ENCODE measurements at regions not wholly inside any gene's neighbourhood (a gene's known extent, or its start where the extent isn't known, plus 50 kb on each side); places are given as distances from the start of the nearest gene placed in this dataset.

DNA sequence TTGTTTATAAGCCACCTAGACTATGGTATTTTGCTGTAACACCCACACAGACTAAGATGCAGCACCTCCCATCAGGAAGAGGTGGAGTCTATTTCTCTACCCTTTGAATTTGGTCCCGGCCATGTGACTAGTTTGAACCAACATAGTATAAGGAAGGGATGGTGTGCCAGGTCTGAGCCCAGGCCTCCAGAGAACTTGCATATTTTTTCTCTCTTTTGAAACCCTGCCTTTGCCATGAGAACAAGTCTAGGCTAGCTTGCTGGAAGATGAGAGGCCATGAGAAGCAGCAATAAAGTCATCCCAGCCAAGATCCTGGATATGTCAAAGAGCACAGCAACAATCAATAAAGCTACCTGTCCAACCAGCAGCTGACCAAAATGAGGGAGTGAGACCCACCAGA lies 63.0 kb upstream of the ANKEF1 start:
- TF ChIP-seq, protein P1, sequence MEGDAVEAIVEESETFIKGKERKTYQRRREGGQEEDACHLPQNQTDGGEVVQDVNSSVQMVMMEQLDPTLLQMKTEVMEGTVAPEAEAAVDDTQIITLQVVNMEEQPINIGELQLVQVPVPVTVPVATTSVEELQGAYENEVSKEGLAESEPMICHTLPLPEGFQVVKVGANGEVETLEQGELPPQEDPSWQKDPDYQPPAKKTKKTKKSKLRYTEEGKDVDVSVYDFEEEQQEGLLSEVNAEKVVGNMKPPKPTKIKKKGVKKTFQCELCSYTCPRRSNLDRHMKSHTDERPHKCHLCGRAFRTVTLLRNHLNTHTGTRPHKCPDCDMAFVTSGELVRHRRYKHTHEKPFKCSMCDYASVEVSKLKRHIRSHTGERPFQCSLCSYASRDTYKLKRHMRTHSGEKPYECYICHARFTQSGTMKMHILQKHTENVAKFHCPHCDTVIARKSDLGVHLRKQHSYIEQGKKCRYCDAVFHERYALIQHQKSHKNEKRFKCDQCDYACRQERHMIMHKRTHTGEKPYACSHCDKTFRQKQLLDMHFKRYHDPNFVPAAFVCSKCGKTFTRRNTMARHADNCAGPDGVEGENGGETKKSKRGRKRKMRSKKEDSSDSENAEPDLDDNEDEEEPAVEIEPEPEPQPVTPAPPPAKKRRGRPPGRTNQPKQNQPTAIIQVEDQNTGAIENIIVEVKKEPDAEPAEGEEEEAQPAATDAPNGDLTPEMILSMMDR (IDR thresholded peaks at IDR 0.05), result no peak
- no peak for DNase-seq
- Histone ChIP-seq H3K9me3 (no peaks in the 10 kb centered on the region), H3K4me1 (no peaks in the 10 kb centered on the region), H3K27me3 (ENCODE audit: insufficient read depth in 3 of 3, low read length in 2 of 3) (peaks cover 0 to 3% (median 0%) of the 10 kb centered on the region in 3 donors), H3K27ac (no peak overlapping the region), H3K4me3 (no peak overlapping the region), H3K36me3 (ENCODE audit: insufficient read depth in 1 of 2, low read depth in 1 of 2) (no peaks in the 10 kb centered on the region)
- 70 to 86% (median 77%) methylated on average over 1 of the region's 1 CpG for WGBS, 3 donors
- intact Hi-C loops (cut with DNase I), result loop anchor here (10.0 kb wide), 2 partner anchors 1563 to 1573 kb away; no protein-coding TSS in a partner anchor
- no peak for ATAC-seq

DNA sequence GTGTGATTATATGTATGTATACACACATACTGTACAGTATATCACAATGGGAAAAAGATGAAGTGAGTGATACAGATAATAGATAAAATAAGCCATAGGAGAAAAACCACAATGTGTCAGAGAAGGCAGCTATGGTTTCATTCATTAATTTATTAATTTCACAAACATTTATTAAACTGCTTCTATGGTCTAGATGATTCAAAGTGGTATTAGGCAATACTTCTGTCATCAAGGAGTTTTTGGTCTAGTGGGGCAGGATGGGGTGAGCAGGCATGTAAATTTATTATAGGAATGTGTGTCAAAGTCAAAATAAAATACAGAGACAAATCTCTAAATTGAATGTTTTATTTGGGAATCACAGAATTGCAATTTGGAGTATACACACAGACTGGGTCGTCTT lies 65.2 kb upstream of the ANKEF1 start:
- 74 to 89% (median 79%) methylated on average over 1 of the region's 1 CpG for WGBS, 3 donors
- no peak overlapping the region for H3K27ac ChIP-seq
- no peak overlapping the region for H3K4me3 ChIP-seq
- TF ChIP-seq, protein P1 (IDR thresholded peaks at IDR 0.05), result no peak
- intact Hi-C loops (cut with DNase I), result loop anchor here (10.0 kb wide), 2 partner anchors 1565 to 1575 kb away; no protein-coding TSS in a partner anchor
- DNase-seq (no peak), ATAC-seq (no peak)
- H3K9me3 ChIP-seq, result no peaks in the 10 kb centered on the region
- no peaks in the 10 kb centered on the region for H3K36me3 ChIP-seq (ENCODE audit: insufficient read depth in 1 of 2, low read depth in 1 of 2)
- no peaks in the 10 kb centered on the region for H3K4me1 ChIP-seq
- H3K27me3 ChIP-seq (ENCODE audit: insufficient read depth in 3 of 3, low read length in 2 of 3), result peaks cover 0 to 3% (median 0%) of the 10 kb centered on the region in 3 donors

DNA sequence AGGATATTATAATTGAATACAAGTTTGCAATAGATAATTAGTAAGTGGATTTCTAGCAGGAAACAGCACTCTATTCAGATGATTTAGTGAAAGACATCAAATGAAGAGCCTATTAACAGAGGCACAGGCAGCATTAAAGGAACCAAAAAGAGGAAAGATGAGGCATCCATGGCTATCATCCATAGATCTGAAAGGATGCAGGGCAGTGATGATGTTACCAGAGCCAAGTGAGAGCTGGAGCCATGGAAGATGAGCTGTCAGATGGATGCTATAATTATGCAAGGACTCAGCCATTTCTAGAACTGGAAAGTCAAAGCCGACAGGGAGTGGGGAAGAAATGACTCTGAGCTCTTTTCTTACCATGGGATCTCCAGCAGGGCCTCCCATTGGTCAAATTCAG lies 66.8 kb upstream of the ANKEF1 start:
- peaks cover 0 to 3% (median 0%) of the 10 kb centered on the region in 3 donors for H3K27me3 ChIP-seq (ENCODE audit: insufficient read depth in 3 of 3, low read length in 2 of 3)
- intact Hi-C loops (cut with DNase I), result no loop called here
- no peaks in the 10 kb centered on the region for H3K4me1 ChIP-seq
- H3K9me3 ChIP-seq, result no peaks in the 10 kb centered on the region
- H3K27ac ChIP-seq, result no peak overlapping the region
- 0 to 78% (median 31%) methylated on average over 1 of the region's 1 CpG for WGBS, 3 donors
- TF ChIP-seq, protein P1 (IDR thresholded peaks at IDR 0.05), result no peak
- ATAC-seq (no peak), DNase-seq (no peak)
- no peak overlapping the region for H3K4me3 ChIP-seq
- no peaks in the 10 kb centered on the region for H3K36me3 ChIP-seq (ENCODE audit: insufficient read depth in 1 of 2, low read depth in 1 of 2)

DNA sequence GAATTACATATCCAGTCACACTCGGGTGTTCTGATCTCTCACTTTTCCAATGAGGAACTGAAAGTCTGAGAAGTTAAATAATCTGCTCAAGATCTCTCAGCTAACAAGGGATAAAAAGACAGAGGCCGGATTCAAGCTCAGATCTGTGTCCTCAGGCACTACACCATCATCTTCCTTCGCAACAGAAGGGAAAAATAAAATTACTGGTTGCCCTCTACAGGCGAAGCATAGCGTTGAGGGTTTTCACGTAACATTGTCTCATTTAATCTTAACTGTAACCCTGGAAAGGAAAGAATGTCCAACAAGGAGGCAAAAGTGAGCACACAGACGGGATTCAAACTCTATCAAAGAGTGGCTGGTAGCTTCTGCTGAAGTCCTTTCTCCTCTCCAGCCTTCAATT lies 67.8 kb upstream of the ANKEF1 start:
- intact Hi-C loops (cut with DNase I), result no loop called here
- H3K27ac ChIP-seq, result no peak overlapping the region
- no peaks in the 10 kb centered on the region for H3K9me3 ChIP-seq
- DNase-seq, result no peak
- peaks cover 0 to 3% (median 0%) of the 10 kb centered on the region in 3 donors for H3K27me3 ChIP-seq (ENCODE audit: insufficient read depth in 3 of 3, low read length in 2 of 3)
- no peak overlapping the region for H3K4me3 ChIP-seq
- H3K4me1 ChIP-seq, result no peaks in the 10 kb centered on the region
- H3K36me3 ChIP-seq (ENCODE audit: insufficient read depth in 1 of 2, low read depth in 1 of 2), result no peaks in the 10 kb centered on the region
- TF ChIP-seq, protein P1 (IDR thresholded peaks at IDR 0.05), result no peak
- no peak for ATAC-seq
- 44 to 48% (median 46%) methylated on average over 7 of the region's 7 CpGs for WGBS, 3 donors

DNA sequence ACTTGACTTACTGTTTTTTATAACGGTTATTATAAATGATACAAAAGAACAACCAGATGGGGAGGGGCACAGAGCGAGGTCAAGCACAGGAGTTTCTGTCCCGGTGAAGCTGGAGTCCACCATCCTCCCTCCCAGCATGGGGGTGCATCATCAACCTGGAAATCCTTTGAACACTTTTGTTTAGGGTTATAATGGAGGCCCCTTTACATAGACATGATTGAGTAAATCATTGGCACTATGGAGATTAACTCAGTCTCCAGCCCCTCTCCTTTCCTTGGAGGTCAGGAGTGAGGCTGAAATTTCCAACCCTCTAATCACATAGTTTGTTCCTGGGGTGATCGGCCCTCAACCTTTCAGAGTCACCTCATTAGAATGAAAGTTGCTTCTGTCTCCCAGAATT lies 71.8 kb upstream of the ANKEF1 start:
- ATAC-seq (no peak), DNase-seq (no peak)
- TF ChIP-seq, protein P1 (IDR thresholded peaks at IDR 0.05), result no peak
- Histone ChIP-seq H3K27me3 (ENCODE audit: insufficient read depth in 3 of 3, low read length in 2 of 3) (peaks cover 0 to 3% (median 0%) of the 10 kb centered on the region in 3 donors), H3K9me3 (no peaks in the 10 kb centered on the region), H3K4me1 (no peaks in the 10 kb centered on the region), H3K27ac (no peak overlapping the region), H3K4me3 (no peak overlapping the region), H3K36me3 (ENCODE audit: insufficient read depth in 1 of 2, low read depth in 1 of 2) (no peaks in the 10 kb centered on the region)
- intact Hi-C loops (cut with DNase I), result no loop called here
- WGBS, 3 donors, result 57 to 62% (median 60%) methylated on average over 4 of the region's 4 CpGs

Measured in psoas muscle (tissue), 7 donors.